ENCODE measurements at regions not wholly inside any gene's neighbourhood (a gene's known extent, or its start where the extent isn't known, plus 50 kb on each side); places are given as distances from the start of the nearest gene placed in this dataset.

DNA sequence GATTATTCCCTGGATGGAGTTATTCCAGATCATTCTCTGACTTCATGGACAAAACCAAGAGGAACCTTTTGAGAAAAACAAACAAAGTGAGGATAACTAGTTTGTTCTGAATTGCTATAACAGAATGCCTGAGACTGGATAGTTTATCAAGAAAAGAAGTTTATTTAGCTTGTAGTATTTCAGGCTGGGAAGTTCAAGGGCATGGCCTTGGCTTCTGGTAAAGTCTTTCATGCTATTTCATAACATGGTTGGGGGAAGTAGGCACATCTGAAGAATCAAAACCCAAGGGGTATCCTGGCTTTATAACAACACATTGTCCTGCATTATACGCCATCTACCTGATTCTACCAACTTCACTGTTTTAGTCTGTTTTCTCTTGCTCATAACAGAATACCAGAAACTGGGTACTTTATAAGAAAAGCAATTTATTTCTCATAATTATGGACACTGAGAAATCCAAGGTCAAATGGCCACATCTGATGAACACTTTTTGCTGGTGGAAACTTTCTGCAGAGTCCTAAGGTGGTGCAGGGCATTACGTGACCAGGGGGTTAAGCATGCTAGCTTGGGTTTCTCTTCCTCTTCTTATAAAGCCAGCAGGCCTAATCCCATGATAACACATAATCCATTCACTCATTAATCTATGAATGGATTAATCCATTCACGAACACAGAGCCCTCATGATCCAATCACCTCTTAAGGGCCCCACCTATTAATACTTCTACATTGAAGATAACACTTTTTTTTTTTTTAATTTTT lies 186.1 kb upstream of the PRSS16 start:
- TF ChIP-seq, protein P1, sequence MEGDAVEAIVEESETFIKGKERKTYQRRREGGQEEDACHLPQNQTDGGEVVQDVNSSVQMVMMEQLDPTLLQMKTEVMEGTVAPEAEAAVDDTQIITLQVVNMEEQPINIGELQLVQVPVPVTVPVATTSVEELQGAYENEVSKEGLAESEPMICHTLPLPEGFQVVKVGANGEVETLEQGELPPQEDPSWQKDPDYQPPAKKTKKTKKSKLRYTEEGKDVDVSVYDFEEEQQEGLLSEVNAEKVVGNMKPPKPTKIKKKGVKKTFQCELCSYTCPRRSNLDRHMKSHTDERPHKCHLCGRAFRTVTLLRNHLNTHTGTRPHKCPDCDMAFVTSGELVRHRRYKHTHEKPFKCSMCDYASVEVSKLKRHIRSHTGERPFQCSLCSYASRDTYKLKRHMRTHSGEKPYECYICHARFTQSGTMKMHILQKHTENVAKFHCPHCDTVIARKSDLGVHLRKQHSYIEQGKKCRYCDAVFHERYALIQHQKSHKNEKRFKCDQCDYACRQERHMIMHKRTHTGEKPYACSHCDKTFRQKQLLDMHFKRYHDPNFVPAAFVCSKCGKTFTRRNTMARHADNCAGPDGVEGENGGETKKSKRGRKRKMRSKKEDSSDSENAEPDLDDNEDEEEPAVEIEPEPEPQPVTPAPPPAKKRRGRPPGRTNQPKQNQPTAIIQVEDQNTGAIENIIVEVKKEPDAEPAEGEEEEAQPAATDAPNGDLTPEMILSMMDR (IDR thresholded peaks at IDR 0.05; ENCODE audit: insufficient read depth, low read length, poor library complexity, severe bottlenecking) = no peak
- Histone ChIP-seq H3K36me3 (ENCODE audit: control insufficient read depth, insufficient read depth, low read length) (no peaks in the 10 kb centered on the region), H3K4me3 (ENCODE audit: low read depth, low read length) (no peak overlapping the region), H3K27me3 (ENCODE audit: control insufficient read depth, insufficient read depth, low read length) (no peaks in the 10 kb centered on the region)
- no peak for DNase-seq (ENCODE audit: low read depth)

DNA sequence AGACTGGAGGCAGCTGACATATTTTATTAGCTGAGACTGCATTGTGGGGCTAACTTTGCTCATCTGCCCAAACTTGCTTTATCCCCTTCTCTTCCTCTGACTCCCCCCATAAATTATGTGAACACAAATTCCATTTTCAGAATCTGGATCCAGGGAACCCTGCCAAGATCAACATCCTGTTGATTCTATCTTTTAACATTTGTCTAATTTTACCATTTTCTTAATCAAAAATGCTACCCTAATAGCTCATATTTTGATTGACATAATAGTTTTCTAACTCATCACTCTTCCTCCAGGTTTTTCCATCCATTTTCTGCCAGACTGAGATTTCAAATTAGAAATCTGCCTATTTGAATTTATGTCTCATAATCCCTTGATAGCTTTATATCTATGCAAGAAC lies 184.7 kb upstream of the PRSS16 start:
- no peak overlapping the region for H3K4me3 ChIP-seq (ENCODE audit: low read depth, low read length)
- TF ChIP-seq, protein P1 (IDR thresholded peaks at IDR 0.05; ENCODE audit: insufficient read depth, low read length, poor library complexity, severe bottlenecking) = no peak
- no peaks in the 10 kb centered on the region for H3K27me3 ChIP-seq (ENCODE audit: control insufficient read depth, insufficient read depth, low read length)
- H3K36me3 ChIP-seq (ENCODE audit: control insufficient read depth, insufficient read depth, low read length) = no peaks in the 10 kb centered on the region
- DNase-seq (ENCODE audit: low read depth) = no peak

GRCh38 chr6:27065183-27065582 lies 182.3 kb upstream of the PRSS16 start:
- TF ChIP-seq, protein P1 (IDR thresholded peaks at IDR 0.05; ENCODE audit: insufficient read depth, low read length, poor library complexity, severe bottlenecking) = no peak
- Histone ChIP-seq H3K36me3 (ENCODE audit: control insufficient read depth, insufficient read depth, low read length) (no peaks in the 10 kb centered on the region), H3K4me3 (ENCODE audit: low read depth, low read length) (no peak overlapping the region), H3K27me3 (ENCODE audit: control insufficient read depth, insufficient read depth, low read length) (no peaks in the 10 kb centered on the region)
- DNase-seq (ENCODE audit: low read depth) = no peak

- no peaks in the 10 kb centered on the region for H3K27me3 ChIP-seq (ENCODE audit: control insufficient read depth, insufficient read depth, low read length)
- no peak for DNase-seq (ENCODE audit: low read depth)
- H3K36me3 ChIP-seq (ENCODE audit: control insufficient read depth, insufficient read depth, low read length) = no peaks in the 10 kb centered on the region
- TF ChIP-seq, protein P1 (IDR thresholded peaks at IDR 0.05; ENCODE audit: insufficient read depth, low read length, poor library complexity, severe bottlenecking) = no peak
- no peak overlapping the region for H3K4me3 ChIP-seq (ENCODE audit: low read depth, low read length)
Observed at GRCh38 chr6:27066381-27066780, 181.1 kb upstream of the PRSS16 start.

GRCh38 chr6:27066802-27067201 lies 180.7 kb upstream of the PRSS16 start:
- Histone ChIP-seq H3K36me3 (ENCODE audit: control insufficient read depth, insufficient read depth, low read length) (no peaks in the 10 kb centered on the region), H3K27me3 (ENCODE audit: control insufficient read depth, insufficient read depth, low read length) (no peaks in the 10 kb centered on the region), H3K4me3 (ENCODE audit: low read depth, low read length) (no peak overlapping the region)
- DNase-seq (ENCODE audit: low read depth) = no peak
- TF ChIP-seq, protein P1 (IDR thresholded peaks at IDR 0.05; ENCODE audit: insufficient read depth, low read length, poor library complexity, severe bottlenecking) = no peak

DNA sequence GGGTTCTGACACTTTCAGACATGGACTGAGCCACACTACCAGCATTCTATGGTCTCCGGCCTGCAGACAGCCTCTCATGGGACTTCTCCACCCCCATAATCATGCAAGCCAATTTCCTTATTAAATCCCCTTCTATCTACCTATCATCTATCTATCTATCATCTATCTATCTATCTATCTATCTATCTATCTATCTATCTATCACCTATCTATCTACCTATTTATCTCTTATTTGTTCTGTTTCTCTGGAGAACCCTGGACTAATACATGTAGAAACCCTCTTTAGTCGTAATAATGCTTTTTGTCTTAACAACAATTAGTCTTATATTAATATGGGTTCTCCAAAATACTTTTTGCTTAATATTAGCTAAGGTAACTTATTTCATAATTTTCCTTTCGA lies 174.1 kb upstream of the PRSS16 start:
- TF ChIP-seq, protein P1 (IDR thresholded peaks at IDR 0.05; ENCODE audit: insufficient read depth, low read length, poor library complexity, severe bottlenecking) = no peak
- no peaks in the 10 kb centered on the region for H3K27me3 ChIP-seq (ENCODE audit: control insufficient read depth, insufficient read depth, low read length)
- H3K4me3 ChIP-seq (ENCODE audit: low read depth, low read length) = no peak overlapping the region
- DNase-seq (ENCODE audit: low read depth) = no peak
- H3K36me3 ChIP-seq (ENCODE audit: control insufficient read depth, insufficient read depth, low read length) = no peaks in the 10 kb centered on the region
